Adrenal gland (tissue), 9 donors: ENCODE measurements at regions not wholly inside any gene's neighbourhood (a gene's known extent, or its start where the extent isn't known, plus 50 kb on each side); places are given as distances from the start of the nearest gene placed in this dataset.

Source experiments
- DNase-seq, 7 donors: peaks; one replicate each; pipeline ENCODE4 v3.0.0-alpha.2; 2019 to 2020
- H3K27ac ChIP-seq, 5 donors: fragments of 200-600 bp; sonication (generic) in 4 of 5; 1 replicate in 3 of 5; 2 replicates in 2 of 5; pipeline versions ENCODE4 v1.5.1 to v1.8.0; 2016 to 2020; ENCODE audit warnings: mild to moderate bottlenecking in 1 of 5
- H3K27me3 ChIP-seq: fragments of 200-600 bp; 2 replicates; pipeline ENCODE4 v1.8.0; 2021
- H3K36me3 ChIP-seq, 2 donors: fragments of 200-600 bp; replicated peaks in 1 of 2; 1 replicate in 1 of 2; 2 replicates in 1 of 2; pipeline versions ENCODE4 v1.5.1 to v1.8.0; 2018 to 2022
- H3K4me1 ChIP-seq, 2 donors: fragments of 200-600 bp; replicated peaks in 1 of 2; 1 replicate in 1 of 2; 2 replicates in 1 of 2; pipeline versions ENCODE4 v1.5.1 to v1.8.0; 2018 to 2021
- H3K4me3 ChIP-seq, 4 donors: fragments of 200-600 bp; sonication (generic) in 3 of 4; one replicate each; pipeline ENCODE4 v1.5.1; 2016 to 2018
- H3K9me3 ChIP-seq, 3 donors: fragments of 200-600 bp; sonication (generic) in 1 of 3; replicated peaks in 1 of 3; 1 replicate in 2 of 3; 2 replicates in 1 of 3; pipeline versions ENCODE4 v1.5.1 to v1.8.0; 2016 to 2021
- CTCF ChIP-seq, 6 experiments: fragments of 450-650 bp in 4 of 6; fragments of 200-600 bp in 2 of 6; sonication (generic) in 1 of 6; IDR thresholded peaks; 1 replicate in 5 of 6; 2 replicates in 1 of 6; pipeline versions ENCODE4 v1.5.1 to v1.8.0; 2016 to 2021; ENCODE audit warnings: antibody characterized with exemption in 6 of 6, mild to moderate bottlenecking in 2 of 6, moderate library complexity in 1 of 6
- POLR2A ChIP-seq, 2 donors: fragments of 450-650 bp; IDR thresholded peaks; one replicate each; pipeline ENCODE4 v1.6.1; 2017; ENCODE audit warnings: antibody characterized with exemption in 2 of 2, mild to moderate bottlenecking in 2 of 2, moderate library complexity in 1 of 2
- WGBS, 4 donors: extraction: QIAGEN DNeasy Blood & Tissue Kit in 2 of 4; methylation state at CpG; one replicate each; pipeline versions ENCODE4 v1.1.5 to v1.1.7; 2013 to 2017; 5-methylcytosine and 5-hydroxymethylcytosine counted together
- intact Hi-C, 2 donors: fragments of 100-400 bp; cut with DNase I; formaldehyde crosslinking; loops; one replicate each; pipeline versions ENCODE4 v1.14.1 to v1.15.0; 2022 to 2023
- donor health status: healthy with polysubstance abuse.
- donor health status: Bipolar disorder and iron deficiency.
- donor health status: DM: yes; HTN: yes; CAD: no.
- donor health status: DM: no; HTN: no; CAD: no.
- donor health status: DM: no; HTN: no; CAD: no.

- Histone ChIP-seq H3K4me3 (no peak overlapping the region), H3K9me3 (no peaks in the 10 kb centered on the region), H3K36me3 (no peaks in the 10 kb centered on the region), H3K27ac (no peak overlapping the region), H3K27me3 (no peaks in the 10 kb centered on the region), H3K4me1 (no peaks in the 10 kb centered on the region)
- no peak for TF ChIP-seq CTCF (IDR thresholded peaks at IDR 0.05)
- no peak for TF ChIP-seq POLR2A (IDR thresholded peaks at IDR 0.05)
- intact Hi-C loops: no loop called here
- WGBS, 4 donors: 86 to 94% (median 93%) methylated on average over 2 of the region's 2 CpGs
- no peak for DNase-seq
Observed at GRCh38 chr2:66920415-66920814, 476.7 kb upstream of the ETAA1 start.

- Histone ChIP-seq H3K4me3 (no peak overlapping the region), H3K27me3 (no peaks in the 10 kb centered on the region), H3K36me3 (no peaks in the 10 kb centered on the region), H3K9me3 (no peaks in the 10 kb centered on the region), H3K4me1 (peaks cover 9 to 20% of the 10 kb centered on the region in 2 donors), H3K27ac (no peak overlapping the region)
- intact Hi-C loops: no loop called here
- WGBS, 4 donors: 90 to 100% (median 94%) methylated on average over 1 of the region's 1 CpG
- DNase-seq: no peak
- TF ChIP-seq POLR2A (IDR thresholded peaks at IDR 0.05): no peak
Observed at GRCh38 chr2:66925128-66925527, 472.0 kb upstream of the ETAA1 start.

DNA sequence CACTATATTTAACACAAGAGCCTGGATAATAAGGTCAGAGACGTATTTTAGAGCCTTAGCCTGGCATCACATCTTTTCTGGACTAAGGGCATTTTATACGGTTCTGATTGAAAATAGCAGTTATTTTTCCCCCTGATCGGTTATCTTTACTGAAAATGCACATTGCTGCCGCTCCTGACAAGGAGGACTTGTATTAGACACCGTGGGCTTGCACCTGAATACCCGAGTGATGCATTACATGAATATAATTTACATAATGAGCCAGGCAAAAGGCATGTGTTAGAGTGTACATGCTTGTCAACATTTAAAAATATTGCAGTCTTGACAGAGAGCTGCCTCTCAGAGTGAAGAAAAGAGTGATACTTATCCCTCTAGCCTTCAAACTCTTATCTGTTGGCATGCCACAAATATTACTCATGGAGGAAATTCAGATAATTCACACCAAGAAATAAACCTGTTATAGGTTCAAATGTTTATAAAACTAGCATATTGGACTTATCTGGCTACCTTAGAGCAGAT is 470.5 kb upstream of the ETAA1 start:
- DNase-seq: no peak
- no peak for TF ChIP-seq CTCF (IDR thresholded peaks at IDR 0.05)
- no peak for TF ChIP-seq POLR2A (IDR thresholded peaks at IDR 0.05)
- Histone ChIP-seq H3K4me1 (peaks cover 20 to 35% of the 10 kb centered on the region in 2 donors), H3K27me3 (no peaks in the 10 kb centered on the region), H3K9me3 (no peaks in the 10 kb centered on the region), H3K36me3 (no peaks in the 10 kb centered on the region), H3K4me3 (no peak overlapping the region), H3K27ac (no peak overlapping the region)
- intact Hi-C loops: no loop called here
- WGBS, 4 donors: 48 to 62% (median 51%) methylated on average over 6 of the region's 6 CpGs

GRCh38 chr2:66929632-66930338 is 467.3 kb upstream of the ETAA1 start:
- intact Hi-C loops: no loop called here
- Histone ChIP-seq H3K4me1 (peaks cover 20 to 35% of the 10 kb centered on the region in 2 donors), H3K27me3 (no peaks in the 10 kb centered on the region), H3K27ac (peak overlapping the region in 4 of 5 donors; percentile 43 to 79 (median 59)), H3K9me3 (no peaks in the 10 kb centered on the region), H3K4me3 (no peak overlapping the region), H3K36me3 (no peaks in the 10 kb centered on the region)
- no peak for TF ChIP-seq POLR2A (IDR thresholded peaks at IDR 0.05)
- peak in 2 of 6 experiments; percentile 5 to 13 for TF ChIP-seq CTCF (IDR thresholded peaks at IDR 0.05)
- WGBS, 4 donors: 25 to 29% (median 28%) methylated on average over 8 of the region's 8 CpGs
- peak; percentile 89 to 94 (median 93) for DNase-seq
